Common myeloid progenitor, CD34-positive (primary cell): ENCODE measurements at regions not wholly inside any gene's neighbourhood (a gene's known extent, or its start where the extent isn't known, plus 50 kb on each side); places are given as distances from the start of the nearest gene placed in this dataset.

ENCODE experiments used
- CTCF ChIA-PET: fragments of 350-600 bp; sonication (Branson Sonifier 250); formaldehyde crosslinking; loops from one replicate; lab custom pipeline; 2021; ENCODE audit warnings: antibody characterized with exemption; lab: Charles Lee
- POLR2A ChIA-PET: fragments of 350-600 bp; sonication (Branson Sonifier 250); formaldehyde crosslinking; loops from one replicate; lab custom pipeline; 2021; ENCODE audit warnings: antibody characterized with exemption; lab: Charles Lee
- DNase-seq, 3 donors: peaks; one replicate each; pipeline versions ENCODE4 v3.0.0 to v3.0.0-alpha.2; 2013
- H3K27ac ChIP-seq, 2 experiments: 1 replicate in 1 of 2; 2 replicates in 1 of 2; pipeline ENCODE4 v1.7.0; 2013; ENCODE audit warnings: inconsistent platforms in 2 of 2, low read length in 2 of 2, mild to moderate bottlenecking in 2 of 2, low read depth in 1 of 2, moderate library complexity in 1 of 2; ENCODE audit not compliant: severe bottlenecking in 2 of 2, insufficient read depth in 1 of 2, poor library complexity in 1 of 2
- H3K27me3 ChIP-seq, 5 experiments: replicated peaks in 2 of 5; 1 replicate in 3 of 5; 2 replicates in 2 of 5; pipeline versions ENCODE4 v1.6.1 to v1.7.0; 2013; ENCODE audit warnings: low read length in 4 of 5, mild to moderate bottlenecking in 2 of 5, moderate library complexity in 2 of 5, inconsistent platforms in 1 of 5; ENCODE audit not compliant: insufficient read depth in 5 of 5, control insufficient read depth in 4 of 5
- H3K36me3 ChIP-seq, 4 experiments: 1 replicate in 2 of 4; 2 replicates in 2 of 4; pipeline versions ENCODE4 v1.6.1 to v1.7.0; 2013; ENCODE audit warnings: low read length in 3 of 4, control low read depth in 1 of 4, mild to moderate bottlenecking in 1 of 4; ENCODE audit not compliant: control insufficient read depth in 4 of 4, insufficient read depth in 4 of 4
- H3K4me1 ChIP-seq, 4 experiments: 1 replicate in 3 of 4; 2 replicates in 1 of 4; pipeline versions ENCODE4 v1.6.1 to v1.7.1; 2013; ENCODE audit warnings: low read length in 3 of 4, mild to moderate bottlenecking in 3 of 4, control low read depth in 1 of 4, inconsistent platforms in 1 of 4, moderate library complexity in 1 of 4; ENCODE audit not compliant: control insufficient read depth in 4 of 4, insufficient read depth in 4 of 4; ENCODE audit errors: control extremely low read depth in 1 of 4
- H3K4me3 ChIP-seq, 7 experiments: 1 replicate in 4 of 7; 2 replicates in 3 of 7; pipeline versions ENCODE4 v1.5.1 to v1.7.0; 2013; ENCODE audit warnings: mild to moderate bottlenecking in 7 of 7, low read length in 6 of 7, moderate library complexity in 6 of 7, inconsistent platforms in 2 of 7, low read depth in 2 of 7, control low read depth in 1 of 7; ENCODE audit not compliant: insufficient read depth in 4 of 7, control insufficient read depth in 1 of 7; ENCODE audit errors: extremely low read depth in 1 of 7
- H3K9me3 ChIP-seq, 5 experiments: 1 replicate in 4 of 5; 2 replicates in 1 of 5; pipeline versions ENCODE4 v1.6.1 to v1.7.1; 2013; ENCODE audit warnings: low read length in 4 of 5, mild to moderate bottlenecking in 2 of 5, inconsistent platforms in 1 of 5, low read depth in 1 of 5, moderate library complexity in 1 of 5; ENCODE audit not compliant: control insufficient read depth in 4 of 5, insufficient read depth in 2 of 5; ENCODE audit errors: control extremely low read depth in 1 of 5
- WGBS: methylation state at CpG from one replicate; pipeline ENCODE4 v1.1.5; 2013; ENCODE audit not compliant: insufficient coverage; 5-methylcytosine and 5-hydroxymethylcytosine counted together

- H3K36me3 ChIP-seq, result no peaks in the 10 kb centered on the region
- DNase-seq, result no peak
- H3K27ac ChIP-seq, result no peak overlapping the region
- POLR2A ChIA-PET, result no interaction called here
- CTCF ChIA-PET, result no interaction called here
- 96% methylated on average over 4 of the region's 4 CpGs for WGBS
- no peaks in the 10 kb centered on the region for H3K27me3 ChIP-seq
- H3K4me3 ChIP-seq, result no peak overlapping the region
- H3K4me1 ChIP-seq, result no peaks in the 10 kb centered on the region
- H3K9me3 ChIP-seq, result peaks cover 0 to 2% (median 0%) of the 10 kb centered on the region in 5 experiments
Measured at GRCh38 chr18:64949885-64950284, 800.9 kb upstream of the CDH7 start.

- POLR2A ChIA-PET, result no interaction called here
- DNase-seq, result no peak
- no peaks in the 10 kb centered on the region for H3K4me1 ChIP-seq
- no peak overlapping the region for H3K27ac ChIP-seq
- no peak overlapping the region for H3K4me3 ChIP-seq
- WGBS, result no CpG with 5 or more reads among the region's 1 CpG
- no peaks in the 10 kb centered on the region for H3K9me3 ChIP-seq
- no peaks in the 10 kb centered on the region for H3K36me3 ChIP-seq
- CTCF ChIA-PET, result no interaction called here
- H3K27me3 ChIP-seq, result no peaks in the 10 kb centered on the region
Measured at GRCh38 chr18:64936671-64937070, 787.8 kb upstream of the LINC00305 start.

GRCh38 chr18:64929036-64929435 lies 780.1 kb upstream of the LINC00305 start:
- 100% methylated on average over 3 of the region's 5 CpGs for WGBS
- no peaks in the 10 kb centered on the region for H3K36me3 ChIP-seq
- no peaks in the 10 kb centered on the region for H3K27me3 ChIP-seq
- no peak overlapping the region for H3K27ac ChIP-seq
- no peaks in the 10 kb centered on the region for H3K4me1 ChIP-seq
- DNase-seq, result no peak
- CTCF ChIA-PET, result no interaction called here
- POLR2A ChIA-PET, result no interaction called here
- no peaks in the 10 kb centered on the region for H3K9me3 ChIP-seq
- H3K4me3 ChIP-seq, result no peak overlapping the region

GRCh38 chr18:64919971-64920570 lies 771.2 kb upstream of the LINC00305 start:
- POLR2A ChIA-PET, result no interaction called here

GRCh38 chr18:64918851-64919250 lies 770.0 kb upstream of the LINC00305 start:
- H3K27ac ChIP-seq, result no peak overlapping the region
- H3K9me3 ChIP-seq, result peaks cover 0 to 1% (median 0%) of the 10 kb centered on the region in 5 experiments
- no peak overlapping the region for H3K4me3 ChIP-seq
- CTCF ChIA-PET, result no interaction called here
- no peaks in the 10 kb centered on the region for H3K4me1 ChIP-seq
- POLR2A ChIA-PET, result no interaction called here
- WGBS, result no CpG with 5 or more reads among the region's 3 CpGs
- H3K36me3 ChIP-seq, result no peaks in the 10 kb centered on the region
- DNase-seq, result no peak
- H3K27me3 ChIP-seq, result no peaks in the 10 kb centered on the region

More at GRCh38 chr18:64919971-64920570, 771.2 kb upstream of the LINC00305 start:
- no peaks in the 10 kb centered on the region for H3K4me1 ChIP-seq
- no peak for DNase-seq
- no peaks in the 10 kb centered on the region for H3K27me3 ChIP-seq
- CTCF ChIA-PET, result no interaction called here
- WGBS, result no CpG with 5 or more reads among the region's 1 CpG
- H3K27ac ChIP-seq, result no peak overlapping the region
- H3K4me3 ChIP-seq, result no peak overlapping the region
- H3K36me3 ChIP-seq, result no peaks in the 10 kb centered on the region
- peaks cover 0 to 1% (median 0%) of the 10 kb centered on the region in 5 experiments for H3K9me3 ChIP-seq

GRCh38 chr18:64893349-64893748 lies 744.5 kb upstream of the LINC00305 start:
- WGBS, result 100% methylated on average over 3 of the region's 3 CpGs
- Histone ChIP-seq H3K9me3 (no peaks in the 10 kb centered on the region), H3K36me3 (no peaks in the 10 kb centered on the region), H3K4me1 (no peaks in the 10 kb centered on the region), H3K4me3 (no peak overlapping the region), H3K27ac (no peak overlapping the region), H3K27me3 (no peaks in the 10 kb centered on the region)
- DNase-seq, result no peak
- ChIA-PET POLR2A (no interaction called here), CTCF (no interaction called here)

- H3K27ac ChIP-seq, result no peak overlapping the region
- POLR2A ChIA-PET, result no interaction called here
- H3K4me1 ChIP-seq, result no peaks in the 10 kb centered on the region
- H3K27me3 ChIP-seq, result no peaks in the 10 kb centered on the region
- H3K36me3 ChIP-seq, result no peaks in the 10 kb centered on the region
- no peak for DNase-seq
- H3K9me3 ChIP-seq, result no peaks in the 10 kb centered on the region
- 83% methylated on average over 3 of the region's 4 CpGs for WGBS
- no peak overlapping the region for H3K4me3 ChIP-seq
- CTCF ChIA-PET, result no interaction called here
Measured at GRCh38 chr18:64888956-64889355, 740.1 kb upstream of the LINC00305 start.
